ENCODE measurements at regions not wholly inside any gene's neighbourhood (a gene's known extent, or its start where the extent isn't known, plus 50 kb on each side); places are given as distances from the start of the nearest gene placed in this dataset.

GRCh38 chr9:108680946-108681345 is 174.8 kb downstream of the ACTL7B start:
- TF ChIP-seq CTCF (optimal IDR thresholded peaks at IDR 0.05 in 1 of 3, IDR thresholded peaks at IDR 0.05 in 1 of 3, conservative IDR thresholded peaks at IDR 0.05 in 1 of 3; ENCODE audit: extremely low read depth in 1 of 3, insufficient read depth in 2 of 3, low read length in 3 of 3) (no peak), EZH2 (IDR thresholded peaks at IDR 0.05; ENCODE audit: low read length) (no peak)

Measured in keratinocyte (primary cell).